Fibroblast of the aortic adventitia (primary cell): ENCODE measurements at regions not wholly inside any gene's neighbourhood (a gene's known extent, or its start where the extent isn't known, plus 50 kb on each side); places are given as distances from the start of the nearest gene placed in this dataset.

Experiments
- DNase-seq: peaks from one replicate; pipeline ENCODE4 v3.0.0-alpha.2; 2010; ENCODE audit warnings: low read depth
- H3K4me3 ChIP-seq: 2 replicates; pipeline ENCODE4 v1.5.1; 2011; ENCODE audit warnings: low read depth, mild to moderate bottlenecking, control low read depth, low read length, moderate library complexity
- CTCF ChIP-seq: IDR thresholded peaks from 2 replicates; pipeline ENCODE4 v1.5.1; 2011; ENCODE audit warnings: mild to moderate bottlenecking, low read length, control low read depth, inconsistent platforms; ENCODE audit not compliant: insufficient read depth

DNA sequence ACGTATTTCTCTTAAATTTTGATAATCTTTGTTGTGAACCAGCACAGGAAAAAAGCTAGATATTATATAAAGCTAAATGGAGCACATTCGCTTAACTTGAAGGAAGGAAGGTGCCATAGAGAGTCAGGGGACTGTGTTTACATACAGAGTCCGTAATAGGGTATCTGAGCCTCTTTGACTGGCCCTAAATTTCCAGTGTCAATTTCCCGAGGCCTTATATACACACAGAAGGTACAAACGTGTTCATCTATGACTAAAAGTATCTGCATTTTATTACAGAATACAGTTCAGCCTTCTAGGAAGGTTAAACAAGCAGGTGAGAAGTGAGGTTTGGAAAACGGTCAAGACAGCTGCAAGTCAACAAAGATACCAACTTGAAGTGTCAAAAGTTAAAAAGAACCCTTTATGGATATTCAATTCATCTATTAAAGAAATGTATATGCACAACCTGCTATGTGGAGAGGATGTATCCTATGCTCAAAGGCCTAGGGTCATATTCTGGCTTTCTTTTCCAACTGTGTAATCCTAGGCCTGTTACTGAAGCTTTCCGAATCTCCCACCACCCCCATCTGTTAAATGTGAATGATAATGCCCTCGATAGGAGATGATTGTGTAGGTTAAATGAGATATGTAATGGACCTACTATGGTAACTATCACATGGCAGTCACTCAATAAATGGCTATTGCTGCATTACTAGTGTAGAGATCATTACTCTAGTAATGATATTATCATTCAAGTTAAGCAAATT, 263.7 kb upstream of the MAF start:
- H3K4me3 ChIP-seq = no peak overlapping the region
- TF ChIP-seq CTCF = no peak
- no peak for DNase-seq

DNA sequence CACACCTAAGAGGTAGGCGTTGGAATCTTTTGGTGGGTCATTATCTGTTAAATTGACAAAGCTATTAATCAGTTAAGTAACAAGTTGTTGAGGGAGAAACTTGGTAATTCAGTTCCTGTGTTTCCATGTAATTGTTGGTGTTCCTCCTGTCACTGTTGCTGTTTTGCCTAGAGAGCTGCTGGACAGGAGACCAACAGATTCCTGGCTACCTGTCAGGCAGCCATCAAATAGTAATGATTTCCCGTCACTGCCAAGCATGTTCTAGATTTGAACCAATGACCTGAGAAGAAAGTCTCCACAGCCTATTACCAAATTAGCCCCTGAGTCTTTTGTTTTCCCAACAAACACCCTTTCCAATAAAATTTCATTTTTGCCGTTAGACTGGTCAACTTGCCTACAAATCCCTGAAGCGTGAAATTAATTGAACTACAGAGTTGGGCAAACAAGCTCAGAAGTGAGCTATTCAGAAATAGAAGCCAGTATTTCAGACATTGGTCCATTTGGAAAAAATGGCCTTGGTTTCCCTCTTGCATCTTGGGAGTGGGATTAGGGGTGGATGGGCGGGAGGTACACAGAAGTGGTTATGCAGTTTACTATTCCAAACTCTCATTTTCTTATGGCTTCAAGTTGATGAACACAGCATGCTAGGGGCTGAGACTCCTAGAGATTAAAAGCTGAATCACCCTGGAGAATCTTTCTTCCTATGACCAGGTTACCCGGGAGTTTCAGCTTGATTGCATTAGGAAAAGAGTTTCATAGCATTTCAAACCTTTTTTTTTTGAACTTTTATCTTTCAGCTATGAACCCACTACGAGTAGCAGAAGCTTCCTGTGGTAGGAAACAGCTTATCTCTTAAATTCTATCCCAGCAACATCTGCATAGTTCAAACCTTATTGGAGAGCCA, 262.8 kb upstream of the MAF start:
- TF ChIP-seq CTCF = no peak
- no peak overlapping the region for H3K4me3 ChIP-seq
- DNase-seq = no peak

- H3K4me3 ChIP-seq = no peak overlapping the region
- DNase-seq = no peak
- TF ChIP-seq CTCF = no peak
Measured at GRCh38 chr16:79862601-79863000, 262.1 kb upstream of the MAF start.

DNA sequence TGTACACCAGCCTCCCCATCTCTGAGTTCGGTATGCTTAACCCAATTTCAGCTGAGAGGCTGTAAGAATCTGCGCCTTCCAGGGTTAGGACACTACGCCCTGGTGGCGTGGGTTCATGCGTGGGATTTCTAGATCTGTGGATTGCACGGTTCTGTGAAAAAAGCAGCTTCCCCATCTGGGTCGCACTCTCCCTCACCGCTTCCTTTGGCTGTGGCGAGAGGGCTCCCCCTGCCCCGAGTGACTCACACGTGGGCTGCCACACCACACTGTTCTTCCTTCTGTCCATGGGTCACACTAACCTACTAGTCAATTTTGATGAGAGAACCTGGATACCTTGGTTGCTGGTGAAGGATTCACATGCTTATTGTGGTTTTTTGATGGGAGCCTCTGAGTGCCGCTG, 256.0 kb upstream of the MAF start:
- no peak overlapping the region for H3K4me3 ChIP-seq
- DNase-seq = no peak
- no peak for TF ChIP-seq CTCF

DNA sequence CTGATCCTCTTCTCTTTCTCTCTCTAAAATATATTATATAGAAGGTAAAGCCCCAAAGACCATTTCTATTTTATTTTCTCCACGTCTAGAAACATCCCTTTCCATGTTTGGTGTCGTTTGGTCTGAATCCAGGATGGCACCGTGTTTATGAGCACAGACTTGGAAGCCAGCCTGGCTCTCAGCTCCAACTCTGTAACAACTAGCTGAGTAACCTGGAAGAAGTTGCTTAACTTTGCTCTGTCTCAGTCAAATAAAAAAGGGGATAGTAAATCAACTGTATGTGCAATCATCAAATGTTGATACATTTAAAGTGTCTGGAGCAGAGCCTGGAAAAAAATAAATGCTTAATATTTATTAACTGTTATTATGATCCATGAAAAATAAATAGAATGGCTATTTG, 249.8 kb upstream of the MAF start:
- no peak for DNase-seq
- H3K4me3 ChIP-seq = no peak overlapping the region
- no peak for TF ChIP-seq CTCF

GRCh38 chr16:79849119-79849518, 248.6 kb upstream of the MAF start:
- TF ChIP-seq CTCF = no peak
- no peak for DNase-seq
- no peak overlapping the region for H3K4me3 ChIP-seq
